Trophoblast cell (in vitro differentiated cells and primary cell): ENCODE measurements at regions not wholly inside any gene's neighbourhood (a gene's known extent, or its start where the extent isn't known, plus 50 kb on each side); places are given as distances from the start of the nearest gene placed in this dataset.

Experiments used
- DNase-seq, 2 donors: peaks; one replicate each; pipeline ENCODE4 v3.0.0-alpha.2; 2016
- H2AFZ ChIP-seq: 2 replicates; pipeline ENCODE4 v1.6.1; 2013; ENCODE audit warnings: low read length, moderate library complexity, mild to moderate bottlenecking; ENCODE audit not compliant: insufficient read depth, poor library complexity
- H2AK5ac ChIP-seq: 2 replicates; pipeline ENCODE4 v1.6.1; 2013; ENCODE audit warnings: mild to moderate bottlenecking, low read length
- H2BK120ac ChIP-seq: 2 replicates; pipeline ENCODE4 v1.6.1; 2013; ENCODE audit warnings: low read length, mild to moderate bottlenecking, moderate library complexity; ENCODE audit not compliant: insufficient read depth, poor library complexity
- H2BK12ac ChIP-seq: 2 replicates; pipeline ENCODE4 v1.6.1; 2013; ENCODE audit warnings: mild to moderate bottlenecking, low read length, moderate library complexity
- H2BK5ac ChIP-seq: 2 replicates; pipeline ENCODE4 v1.6.1; 2013; ENCODE audit warnings: low read length, low read depth, moderate library complexity, mild to moderate bottlenecking; ENCODE audit not compliant: poor library complexity
- H3K14ac ChIP-seq: 2 replicates; pipeline ENCODE4 v1.6.1; 2013; ENCODE audit warnings: mild to moderate bottlenecking, low read length
- H3K18ac ChIP-seq: 2 replicates; pipeline ENCODE4 v1.6.1; 2013; ENCODE audit warnings: mild to moderate bottlenecking, low read length
- H3K23ac ChIP-seq: 2 replicates; pipeline ENCODE4 v1.6.1; 2013; ENCODE audit warnings: low read length
- H3K27ac ChIP-seq: 2 replicates; pipeline ENCODE4 v1.5.1; 2013; ENCODE audit warnings: low read depth, mild to moderate bottlenecking, inconsistent platforms, low read length, moderate library complexity
- H3K27me3 ChIP-seq: 2 replicates; pipeline ENCODE4 v1.6.1; 2013; ENCODE audit warnings: inconsistent platforms, mild to moderate bottlenecking, low read length, moderate library complexity; ENCODE audit not compliant: insufficient read depth
- H3K36me3 ChIP-seq, 2 experiments: 1 replicate in 1 of 2; 2 replicates in 1 of 2; pipeline ENCODE4 v1.6.1; 2013; ENCODE audit warnings: low read length in 2 of 2, mild to moderate bottlenecking in 2 of 2, moderate library complexity in 1 of 2; ENCODE audit not compliant: insufficient read depth in 2 of 2, control insufficient read depth in 1 of 2
- H3K4ac ChIP-seq: 2 replicates; pipeline ENCODE4 v1.6.1; 2013; ENCODE audit warnings: low read depth, mild to moderate bottlenecking, low read length, moderate library complexity
- H3K4me1 ChIP-seq, 2 experiments: 1 replicate in 1 of 2; 2 replicates in 1 of 2; pipeline ENCODE4 v1.6.1; 2013; ENCODE audit warnings: low read length in 2 of 2, mild to moderate bottlenecking in 2 of 2, moderate library complexity in 1 of 2; ENCODE audit not compliant: insufficient read depth in 2 of 2, control insufficient read depth in 1 of 2
- H3K4me2 ChIP-seq: 2 replicates; pipeline ENCODE4 v1.6.1; 2013; ENCODE audit warnings: inconsistent platforms, mild to moderate bottlenecking, low read length, moderate library complexity
- H3K4me3 ChIP-seq: 2 replicates; pipeline ENCODE4 v1.5.1; 2013; ENCODE audit warnings: mild to moderate bottlenecking, low read depth, low read length, inconsistent platforms
- H3K79me1 ChIP-seq: one replicate; pipeline ENCODE4 v1.6.1; 2013; ENCODE audit warnings: low read length
- H3K79me2 ChIP-seq: 2 replicates; pipeline ENCODE4 v1.6.1; 2013; ENCODE audit warnings: low read length, mild to moderate bottlenecking; ENCODE audit not compliant: control insufficient read depth, insufficient read depth, poor library complexity
- H3K9ac ChIP-seq: 2 replicates; pipeline ENCODE4 v1.6.1; 2013; ENCODE audit warnings: mild to moderate bottlenecking, low read length
- H3K9me3 ChIP-seq: 2 replicates; pipeline ENCODE4 v1.6.1; 2013; ENCODE audit warnings: low read depth, mild to moderate bottlenecking, control low read depth, inconsistent platforms, low read length; ENCODE audit not compliant: insufficient read depth
- H4K12ac ChIP-seq: 2 replicates; pipeline ENCODE4 v1.6.1; 2013; ENCODE audit warnings: low read depth, mild to moderate bottlenecking, low read length, moderate library complexity
- H4K8ac ChIP-seq: 2 replicates; pipeline ENCODE4 v1.6.1; 2013; ENCODE audit warnings: low read depth, mild to moderate bottlenecking, low read length, moderate library complexity
- H4K91ac ChIP-seq: one replicate; pipeline ENCODE4 v1.6.1; 2013; ENCODE audit warnings: low read depth, mild to moderate bottlenecking, low read length, moderate library complexity
- WGBS: extraction: QIAGEN DNeasy Blood & Tissue Kit; methylation state at CpG from one replicate; pipeline ENCODE4 v1.1.7; 2013; ENCODE audit warnings: missing lambda C conversion rate; ENCODE audit not compliant: insufficient read length, insufficient coverage; ENCODE audit errors: extremely low coverage; 5-methylcytosine and 5-hydroxymethylcytosine counted together

DNA sequence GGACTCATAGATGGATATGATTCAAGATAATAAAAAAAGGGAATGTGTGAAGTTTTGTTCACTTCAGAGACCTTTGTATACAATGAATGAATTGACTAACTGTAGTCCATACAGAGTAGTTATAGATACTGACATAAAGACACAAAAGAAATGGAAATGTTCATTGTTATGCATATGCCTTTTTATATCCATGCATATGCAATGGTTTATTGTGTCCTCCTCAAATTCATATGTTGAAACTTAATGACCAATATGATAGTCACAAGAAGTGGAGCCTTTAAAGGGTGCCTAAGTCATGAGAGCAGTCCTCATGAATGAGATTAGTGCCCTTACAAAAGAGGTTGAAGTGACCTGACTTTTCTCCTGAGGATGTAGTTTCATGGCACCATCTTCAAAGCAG, 467.5 kb upstream of the NDST4 start:
- no peak overlapping the region for H3K4ac ChIP-seq
- H2BK12ac ChIP-seq, result no peak overlapping the region
- H3K9ac ChIP-seq, result no peak overlapping the region
- no peaks in the 10 kb centered on the region for H3K9me3 ChIP-seq
- H3K27me3 ChIP-seq, result no peaks in the 10 kb centered on the region
- H3K4me2 ChIP-seq, result no peak overlapping the region
- no peak overlapping the region for H2AK5ac ChIP-seq
- no peaks in the 10 kb centered on the region for H3K79me2 ChIP-seq
- no peak overlapping the region for H4K91ac ChIP-seq
- no peak overlapping the region for H3K27ac ChIP-seq
- no peak overlapping the region for H2BK120ac ChIP-seq
- H3K4me3 ChIP-seq, result no peak overlapping the region
- H4K12ac ChIP-seq, result no peak overlapping the region
- no peak for DNase-seq
- no peaks in the 10 kb centered on the region for H3K36me3 ChIP-seq
- no peak overlapping the region for H3K23ac ChIP-seq
- H4K8ac ChIP-seq, result no peak overlapping the region
- no peak overlapping the region for H3K14ac ChIP-seq
- no peaks in the 10 kb centered on the region for H3K79me1 ChIP-seq
- no peak overlapping the region for H2BK5ac ChIP-seq
- H3K18ac ChIP-seq, result no peak overlapping the region
- H2AFZ ChIP-seq, result no peak overlapping the region
- H3K4me1 ChIP-seq, result no peaks in the 10 kb centered on the region

DNA sequence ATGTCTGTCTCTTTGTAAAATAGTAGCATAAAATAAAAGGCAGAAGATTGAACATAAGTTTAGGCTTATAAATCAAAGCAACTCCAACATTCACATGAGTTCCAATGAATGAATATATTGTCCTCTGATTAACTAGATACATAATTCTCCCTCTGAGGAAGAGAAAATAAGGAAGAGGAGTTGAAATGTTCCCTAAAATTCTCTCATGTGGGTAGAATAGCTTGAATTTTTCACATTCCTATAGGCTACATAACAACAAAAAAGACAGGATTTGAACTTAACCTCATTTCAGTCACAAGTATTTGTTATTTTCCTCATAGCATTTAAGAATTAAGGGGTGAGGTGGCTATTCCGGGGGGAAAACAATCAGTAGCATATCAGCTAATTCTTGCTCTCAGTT, 462.4 kb upstream of the NDST4 start:
- no peak overlapping the region for H2BK5ac ChIP-seq
- H3K9me3 ChIP-seq, result no peaks in the 10 kb centered on the region
- H4K12ac ChIP-seq, result no peak overlapping the region
- no peak overlapping the region for H3K9ac ChIP-seq
- H3K36me3 ChIP-seq, result no peaks in the 10 kb centered on the region
- H3K79me2 ChIP-seq, result no peaks in the 10 kb centered on the region
- H2AFZ ChIP-seq, result no peak overlapping the region
- no peak overlapping the region for H3K18ac ChIP-seq
- H3K27ac ChIP-seq, result no peak overlapping the region
- WGBS, result no CpG with 5 or more reads among the region's 1 CpG
- no peak overlapping the region for H2BK120ac ChIP-seq
- no peak overlapping the region for H2BK12ac ChIP-seq
- H4K8ac ChIP-seq, result no peak overlapping the region
- no peaks in the 10 kb centered on the region for H3K79me1 ChIP-seq
- H3K4ac ChIP-seq, result no peak overlapping the region
- H2AK5ac ChIP-seq, result no peak overlapping the region
- no peak overlapping the region for H4K91ac ChIP-seq
- H3K14ac ChIP-seq, result no peak overlapping the region
- no peak overlapping the region for H3K4me3 ChIP-seq
- H3K4me1 ChIP-seq, result no peaks in the 10 kb centered on the region
- H3K23ac ChIP-seq, result no peak overlapping the region
- H3K4me2 ChIP-seq, result no peak overlapping the region
- no peak for DNase-seq
- no peaks in the 10 kb centered on the region for H3K27me3 ChIP-seq

DNA sequence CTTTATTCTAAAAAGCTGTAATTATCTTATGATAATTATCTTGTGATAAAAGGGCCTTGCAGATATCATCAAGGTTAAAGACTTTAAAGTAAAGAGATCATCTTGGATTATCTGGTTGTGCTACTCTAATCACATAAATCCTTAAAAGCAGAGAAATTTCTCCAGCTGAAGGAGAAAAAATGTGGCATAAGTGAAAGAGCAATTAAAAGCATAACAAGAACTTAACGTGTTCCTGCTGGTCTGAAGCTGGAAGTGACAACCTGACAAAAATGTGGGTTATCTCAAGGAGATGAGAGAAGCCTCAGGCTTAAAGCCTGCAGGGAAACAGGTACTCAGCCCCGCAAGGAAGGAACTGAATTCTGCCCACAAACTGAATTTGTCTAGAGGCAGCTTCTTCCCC, 449.1 kb upstream of the NDST4 start:
- Histone ChIP-seq H2BK120ac (no peak overlapping the region), H3K4ac (no peak overlapping the region), H3K9ac (no peak overlapping the region), H3K4me3 (no peak overlapping the region), H3K14ac (no peak overlapping the region), H3K79me1 (no peaks in the 10 kb centered on the region), H3K4me1 (no peaks in the 10 kb centered on the region), H3K79me2 (no peaks in the 10 kb centered on the region), H2AFZ (no peak overlapping the region), H3K23ac (no peak overlapping the region), H2BK5ac (no peak overlapping the region), H3K9me3 (no peaks in the 10 kb centered on the region), H3K27me3 (no peaks in the 10 kb centered on the region), H4K12ac (no peak overlapping the region), H2BK12ac (no peak overlapping the region), H3K27ac (no peak overlapping the region), H3K18ac (no peak overlapping the region), H3K4me2 (no peak overlapping the region), H4K91ac (no peak overlapping the region), H3K36me3 (no peaks in the 10 kb centered on the region), H4K8ac (no peak overlapping the region), H2AK5ac (no peak overlapping the region)
- WGBS, result no CpG with 5 or more reads among the region's 2 CpGs
- DNase-seq, result peak; percentile 36 to 82

DNA sequence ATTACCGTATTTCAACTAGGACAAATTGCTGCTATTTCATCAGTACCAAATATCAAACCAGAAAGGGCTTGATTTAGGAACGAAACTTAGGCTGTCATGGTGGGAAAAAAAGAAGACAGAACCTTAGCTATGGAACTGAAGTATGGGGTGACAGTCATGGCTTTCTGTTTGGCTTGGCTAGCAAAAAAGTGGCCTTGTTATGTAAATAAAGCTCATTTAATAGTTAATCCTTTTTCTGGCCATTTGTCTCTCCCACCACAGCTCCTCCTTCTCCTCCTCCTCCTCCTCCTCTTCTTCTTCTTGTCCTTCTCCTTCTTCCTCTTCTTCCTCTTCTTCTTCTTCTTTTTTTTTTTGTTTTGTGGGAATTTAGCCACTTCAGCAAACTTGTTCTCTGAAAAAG, 434.7 kb upstream of the NDST4 start:
- no peak overlapping the region for H3K27ac ChIP-seq
- no peak overlapping the region for H4K12ac ChIP-seq
- H3K18ac ChIP-seq, result no peak overlapping the region
- H3K4ac ChIP-seq, result no peak overlapping the region
- H3K14ac ChIP-seq, result no peak overlapping the region
- no peak overlapping the region for H3K23ac ChIP-seq
- H2AK5ac ChIP-seq, result no peak overlapping the region
- no peak overlapping the region for H3K9ac ChIP-seq
- no peaks in the 10 kb centered on the region for H3K36me3 ChIP-seq
- no peak overlapping the region for H2AFZ ChIP-seq
- H3K79me1 ChIP-seq, result no peaks in the 10 kb centered on the region
- H2BK120ac ChIP-seq, result no peak overlapping the region
- H2BK5ac ChIP-seq, result no peak overlapping the region
- H3K9me3 ChIP-seq, result no peaks in the 10 kb centered on the region
- H3K27me3 ChIP-seq, result no peaks in the 10 kb centered on the region
- H3K79me2 ChIP-seq, result no peaks in the 10 kb centered on the region
- H3K4me2 ChIP-seq, result no peak overlapping the region
- no CpG with 5 or more reads among the region's 2 CpGs for WGBS
- no peak overlapping the region for H4K91ac ChIP-seq
- DNase-seq, result no peak
- H3K4me3 ChIP-seq, result no peak overlapping the region
- no peak overlapping the region for H2BK12ac ChIP-seq
- H4K8ac ChIP-seq, result no peak overlapping the region
- no peaks in the 10 kb centered on the region for H3K4me1 ChIP-seq

DNA sequence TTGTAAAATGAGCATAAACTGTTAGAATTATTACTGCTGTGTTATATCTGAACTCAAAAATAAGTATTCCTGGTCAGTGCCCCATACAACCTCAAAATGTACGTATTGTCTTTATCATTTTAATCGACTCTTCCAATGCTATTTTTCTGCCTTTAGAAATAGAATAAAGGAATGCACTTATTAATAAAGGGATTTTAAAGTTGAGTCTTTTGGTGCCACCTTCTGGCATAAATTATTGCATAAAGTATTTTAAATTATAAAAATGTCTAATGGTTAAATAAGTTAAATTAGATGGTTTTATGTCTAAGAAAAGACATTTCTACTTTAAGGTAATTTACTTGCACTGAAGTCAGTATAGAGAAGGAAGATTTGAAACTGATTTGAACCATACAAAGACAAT, 424.0 kb upstream of the NDST4 start:
- Histone ChIP-seq H3K79me1 (no peaks in the 10 kb centered on the region), H3K27ac (no peak overlapping the region), H3K36me3 (no peaks in the 10 kb centered on the region), H2AFZ (no peak overlapping the region), H3K27me3 (no peaks in the 10 kb centered on the region), H3K23ac (no peak overlapping the region), H2BK120ac (no peak overlapping the region), H3K14ac (no peak overlapping the region), H3K18ac (no peak overlapping the region), H2BK12ac (no peak overlapping the region), H3K4ac (no peak overlapping the region), H4K91ac (no peak overlapping the region), H4K8ac (no peak overlapping the region), H3K4me3 (no peak overlapping the region), H3K9me3 (no peaks in the 10 kb centered on the region), H4K12ac (no peak overlapping the region), H3K79me2 (no peaks in the 10 kb centered on the region), H3K4me2 (no peak overlapping the region), H2BK5ac (no peak overlapping the region), H2AK5ac (no peak overlapping the region), H3K4me1 (no peaks in the 10 kb centered on the region), H3K9ac (no peak overlapping the region)
- peak in 1 of 2 donors; percentile 61 for DNase-seq
- no CpG with 5 or more reads among the region's 2 CpGs for WGBS
